ENCODE measurements at regions not wholly inside any gene's neighbourhood (a gene's known extent, or its start where the extent isn't known, plus 50 kb on each side); places are given as distances from the start of the nearest gene placed in this dataset.

GRCh38 chr14:22184157-22184829, 404.7 kb downstream of the DAD1 start:
- Histone ChIP-seq H3K4me1 (ENCODE audit: control insufficient read depth in 1 of 2, insufficient read depth in 2 of 2, low read length in 2 of 2) (no peaks in the 10 kb centered on the region), H2AFZ (ENCODE audit: low read depth, low read length, poor library complexity, severe bottlenecking) (no peak overlapping the region), H3K4me3 (replicated peaks in 1 of 2; ENCODE audit: low read depth in 1 of 2, low read length in 2 of 2) (no peak overlapping the region), H3K27ac (ENCODE audit: low read depth, low read length) (no peak overlapping the region), H3K9me2 (ENCODE audit: insufficient read depth) (no peaks in the 10 kb centered on the region), H3K36me3 (ENCODE audit: control insufficient read depth in 1 of 2, insufficient read depth in 2 of 2, low read length in 2 of 2) (no peaks in the 10 kb centered on the region), H3K9ac (ENCODE audit: low read length) (no peak overlapping the region), H4K20me1 (ENCODE audit: insufficient read depth) (no peaks in the 10 kb centered on the region), H3K79me2 (ENCODE audit: insufficient read depth, low read length) (no peaks in the 10 kb centered on the region), H3K4me2 (ENCODE audit: low read length) (no peak overlapping the region), H3K27me3 (ENCODE audit: insufficient read depth, low read length) (peaks cover 40% of the 10 kb centered on the region; the same call in 1 of the 2 replicates), H3K9me3 (ENCODE audit: control insufficient read depth in 1 of 2, insufficient read depth in 1 of 2, low read depth in 1 of 2, low read length in 2 of 2) (no peaks in the 10 kb centered on the region)
- intact Hi-C loops (cut with micrococcal nuclease) = no loop called here
- DNase-seq (ENCODE audit: low read depth, low spot score) (no peak), ATAC-seq (no peak)
- POLR2A ChIA-PET = no interaction called here
- BruUV-seq (replicated peaks) = no TSS peak
- RAD21 ChIA-PET (ENCODE audit: low non-redundant PET in 1 of 2, low total read pairs in 2 of 2, uncharacterized antibody in 2 of 2, unreplicated experiment in 2 of 2) = no interaction called here
- CTCF ChIA-PET = interaction anchor here (1.4 to 2.0 kb wide), 3 partner anchors 17 to 40 kb away, joined by 3 to 12 read pairs (median 5); no protein-coding TSS in a partner anchor
- no peak for TF ChIP-seq EGR1 (IDR thresholded peaks at IDR 0.05; ENCODE audit: low read depth)
- no peak for TF ChIP-seq EZH2phosphoT487 (IDR thresholded peaks at IDR 0.05; ENCODE audit: borderline replicate concordance)
- no peak for TF ChIP-seq CEBPB (IDR thresholded peaks at IDR 0.05; ENCODE audit: low read depth)
- TF ChIP-seq SRF (IDR thresholded peaks at IDR 0.05; ENCODE audit: low read depth) = no peak
- TF ChIP-seq CBX3 (IDR thresholded peaks at IDR 0.05; ENCODE audit: low read depth) = no peak
- no peak for TF ChIP-seq POLR2A (IDR thresholded peaks at IDR 0.05; ENCODE audit: borderline replicate concordance, extremely low read depth, insufficient read depth, insufficient read length)
- TF ChIP-seq EZH2 (IDR thresholded peaks at IDR 0.05) = no peak
- no peak for TF ChIP-seq POLR2AphosphoS5 (IDR thresholded peaks at IDR 0.05; ENCODE audit: low read depth, low read length)
- TF ChIP-seq ELF1 (IDR thresholded peaks at IDR 0.05; ENCODE audit: borderline replicate concordance, low read depth) = no peak
- TF ChIP-seq YY1 (IDR thresholded peaks at IDR 0.05; ENCODE audit: extremely low read depth, insufficient replicate concordance, low read depth, low read length) = no peak
- no peak for TF ChIP-seq RAD21 (IDR thresholded peaks at IDR 0.05; ENCODE audit: low read depth)
- no peak for TF ChIP-seq SIN3A (IDR thresholded peaks at IDR 0.05; ENCODE audit: low read depth)
- no peak for TF ChIP-seq ATF3 (IDR thresholded peaks at IDR 0.05)
- no peak for TF ChIP-seq ZNF274 (IDR thresholded peaks at IDR 0.05; ENCODE audit: low read depth, low read length)
